Breast epithelium (tissue), 3 donors: ENCODE measurements at regions not wholly inside any gene's neighbourhood (a gene's known extent, or its start where the extent isn't known, plus 50 kb on each side); places are given as distances from the start of the nearest gene placed in this dataset.
"Not testable (repeated sequence)": the region's sequence is repeated elsewhere in the genome, so short reads cannot be mapped to it uniquely, and the experiment has no call there.

Source experiments
- POLR2A ChIP-seq: fragments of 450-650 bp; IDR thresholded peaks from one replicate; pipeline ENCODE4 v1.6.1; 2016; ENCODE audit warnings: antibody characterized with exemption, mild to moderate bottlenecking, moderate library complexity
- TF ChIP-seq, protein P1 (sequence below), 3 donors: fragments of 450-650 bp; IDR thresholded peaks; one replicate each; pipeline ENCODE4 v1.5.1; 2016 to 2017; ENCODE audit warnings: antibody characterized with exemption in 3 of 3, mild to moderate bottlenecking in 3 of 3, moderate library complexity in 3 of 3

DNA sequence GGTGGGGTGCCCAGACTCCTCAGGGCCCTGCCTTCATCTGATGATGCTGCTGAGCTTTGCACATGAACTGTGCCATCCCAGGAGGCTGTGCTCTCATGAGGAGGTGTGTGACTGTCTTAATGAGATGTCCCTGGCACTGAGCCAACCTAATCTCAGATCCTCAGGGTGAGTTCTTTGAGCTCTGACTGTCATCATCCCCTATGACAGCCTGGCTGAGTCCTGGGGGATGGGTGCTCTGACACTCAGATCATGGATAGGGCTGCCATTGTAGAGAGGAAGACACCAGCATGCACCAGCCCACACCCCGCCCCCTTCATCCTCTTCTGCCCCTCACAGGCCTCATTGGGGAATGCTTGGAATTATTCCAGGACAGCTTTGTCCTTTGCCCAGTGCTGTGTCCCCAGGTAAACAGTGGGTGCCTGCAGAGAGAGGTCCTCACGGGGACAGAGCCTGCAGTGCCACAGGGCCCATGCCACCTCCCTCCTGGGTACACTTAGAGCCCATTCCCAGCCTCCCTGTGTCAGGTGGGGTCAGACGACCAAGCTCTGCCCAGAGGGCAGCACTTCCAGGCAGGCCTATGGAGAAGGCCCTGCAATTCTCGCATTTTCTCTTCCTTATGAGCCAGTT lies 310.1 kb upstream of the SFSWAP start:
- not testable (repeated sequence) for TF ChIP-seq POLR2A
- TF ChIP-seq, protein P1, sequence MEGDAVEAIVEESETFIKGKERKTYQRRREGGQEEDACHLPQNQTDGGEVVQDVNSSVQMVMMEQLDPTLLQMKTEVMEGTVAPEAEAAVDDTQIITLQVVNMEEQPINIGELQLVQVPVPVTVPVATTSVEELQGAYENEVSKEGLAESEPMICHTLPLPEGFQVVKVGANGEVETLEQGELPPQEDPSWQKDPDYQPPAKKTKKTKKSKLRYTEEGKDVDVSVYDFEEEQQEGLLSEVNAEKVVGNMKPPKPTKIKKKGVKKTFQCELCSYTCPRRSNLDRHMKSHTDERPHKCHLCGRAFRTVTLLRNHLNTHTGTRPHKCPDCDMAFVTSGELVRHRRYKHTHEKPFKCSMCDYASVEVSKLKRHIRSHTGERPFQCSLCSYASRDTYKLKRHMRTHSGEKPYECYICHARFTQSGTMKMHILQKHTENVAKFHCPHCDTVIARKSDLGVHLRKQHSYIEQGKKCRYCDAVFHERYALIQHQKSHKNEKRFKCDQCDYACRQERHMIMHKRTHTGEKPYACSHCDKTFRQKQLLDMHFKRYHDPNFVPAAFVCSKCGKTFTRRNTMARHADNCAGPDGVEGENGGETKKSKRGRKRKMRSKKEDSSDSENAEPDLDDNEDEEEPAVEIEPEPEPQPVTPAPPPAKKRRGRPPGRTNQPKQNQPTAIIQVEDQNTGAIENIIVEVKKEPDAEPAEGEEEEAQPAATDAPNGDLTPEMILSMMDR (IDR thresholded peaks at IDR 0.05) = not testable (repeated sequence)
